T-helper 1 cell treated with Interleukin-12 subunit alpha and Interleukin-12 subunit beta and Interleukin-4 antibody, amounts not matched to agents 30 μg/mL and 1 μg/mL, for 36 hours (primary cell): ENCODE measurements at regions not wholly inside any gene's neighbourhood (a gene's known extent, or its start where the extent isn't known, plus 50 kb on each side); places are given as distances from the start of the nearest gene placed in this dataset.

ENCODE experiments used
- H3K27ac Mint-ChIP-seq: one replicate; pipeline ENCODE4 v1.8.0; 2021; ENCODE audit warnings: mild to moderate bottlenecking, mixed read lengths
- H3K27me3 Mint-ChIP-seq: one replicate; pipeline ENCODE4 v1.8.0; 2021; ENCODE audit warnings: low read depth, mixed read lengths
- H3K36me3 Mint-ChIP-seq: one replicate; pipeline ENCODE4 v1.8.0; 2021; ENCODE audit warnings: low read depth, mixed read lengths
- H3K4me1 Mint-ChIP-seq: one replicate; pipeline ENCODE4 v1.8.0; 2021; ENCODE audit warnings: low read depth, mixed read lengths
- H3K4me3 Mint-ChIP-seq: one replicate; pipeline ENCODE4 v1.8.0; 2021; ENCODE audit warnings: mild to moderate bottlenecking, moderate library complexity, mixed read lengths
- H3K9me3 Mint-ChIP-seq: one replicate; pipeline ENCODE4 v1.8.0; 2021; ENCODE audit warnings: mixed read lengths

- Mint-ChIP-seq H3K27ac (no peak overlapping the region), H3K27me3 (no peaks in the 10 kb centered on the region), H3K4me1 (no peaks in the 10 kb centered on the region), H3K36me3 (no peaks in the 10 kb centered on the region), H3K9me3 (no peaks in the 10 kb centered on the region), H3K4me3 (no peak overlapping the region)
These were observed 223.1 kb upstream of the B3GAT1 start for GRCh38 chr11:134634897-134635831.

- no peaks in the 10 kb centered on the region for H3K27me3 Mint-ChIP-seq
- no peaks in the 10 kb centered on the region for H3K36me3 Mint-ChIP-seq
- no peak overlapping the region for H3K4me3 Mint-ChIP-seq
- H3K27ac Mint-ChIP-seq, result no peak overlapping the region
- H3K4me1 Mint-ChIP-seq, result no peaks in the 10 kb centered on the region
- no peaks in the 10 kb centered on the region for H3K9me3 Mint-ChIP-seq
These were observed 221.2 kb upstream of the B3GAT1 start for GRCh38 chr11:134633276-134633675.

GRCh38 chr11:134632347-134633119 lies 220.5 kb upstream of the B3GAT1 start:
- Mint-ChIP-seq H3K27me3 (no peaks in the 10 kb centered on the region), H3K27ac (no peak overlapping the region), H3K4me1 (no peaks in the 10 kb centered on the region), H3K36me3 (no peaks in the 10 kb centered on the region), H3K9me3 (no peaks in the 10 kb centered on the region), H3K4me3 (no peak overlapping the region)

- H3K4me3 Mint-ChIP-seq, result no peak overlapping the region
- no peaks in the 10 kb centered on the region for H3K9me3 Mint-ChIP-seq
- H3K27me3 Mint-ChIP-seq, result no peaks in the 10 kb centered on the region
- no peaks in the 10 kb centered on the region for H3K4me1 Mint-ChIP-seq
- no peak overlapping the region for H3K27ac Mint-ChIP-seq
- no peaks in the 10 kb centered on the region for H3K36me3 Mint-ChIP-seq
These were observed 218.8 kb upstream of the B3GAT1 start for GRCh38 chr11:134630861-134631260.

- Mint-ChIP-seq H3K9me3 (no peaks in the 10 kb centered on the region), H3K27me3 (peaks cover 4% of the 10 kb centered on the region), H3K36me3 (no peaks in the 10 kb centered on the region), H3K4me1 (no peaks in the 10 kb centered on the region), H3K27ac (no peak overlapping the region), H3K4me3 (no peak overlapping the region)
These were observed 216.4 kb upstream of the B3GAT1 start for GRCh38 chr11:134628426-134628825.

- Mint-ChIP-seq H3K36me3 (no peaks in the 10 kb centered on the region), H3K9me3 (no peaks in the 10 kb centered on the region), H3K4me3 (no peak overlapping the region), H3K4me1 (no peaks in the 10 kb centered on the region), H3K27me3 (peaks cover 4% of the 10 kb centered on the region), H3K27ac (no peak overlapping the region)
These were observed 214.0 kb upstream of the B3GAT1 start for GRCh38 chr11:134626032-134626431.

GRCh38 chr11:134625631-134626030 lies 213.6 kb upstream of the B3GAT1 start:
- Mint-ChIP-seq H3K36me3 (no peaks in the 10 kb centered on the region), H3K27ac (no peak overlapping the region), H3K4me1 (no peaks in the 10 kb centered on the region), H3K4me3 (no peak overlapping the region), H3K9me3 (no peaks in the 10 kb centered on the region), H3K27me3 (peaks cover 4% of the 10 kb centered on the region)

GRCh38 chr11:134625151-134625550 lies 213.1 kb upstream of the B3GAT1 start:
- H3K27me3 Mint-ChIP-seq, result peaks cover 4% of the 10 kb centered on the region
- no peaks in the 10 kb centered on the region for H3K4me1 Mint-ChIP-seq
- no peak overlapping the region for H3K27ac Mint-ChIP-seq
- H3K4me3 Mint-ChIP-seq, result no peak overlapping the region
- no peaks in the 10 kb centered on the region for H3K9me3 Mint-ChIP-seq
- no peaks in the 10 kb centered on the region for H3K36me3 Mint-ChIP-seq

GRCh38 chr11:134624166-134624920 lies 212.3 kb upstream of the B3GAT1 start:
- H3K4me3 Mint-ChIP-seq, result no peak overlapping the region
- peaks cover 4% of the 10 kb centered on the region for H3K27me3 Mint-ChIP-seq
- no peaks in the 10 kb centered on the region for H3K9me3 Mint-ChIP-seq
- H3K27ac Mint-ChIP-seq, result no peak overlapping the region
- no peaks in the 10 kb centered on the region for H3K4me1 Mint-ChIP-seq
- no peaks in the 10 kb centered on the region for H3K36me3 Mint-ChIP-seq

- Mint-ChIP-seq H3K9me3 (no peaks in the 10 kb centered on the region), H3K4me1 (no peaks in the 10 kb centered on the region), H3K27me3 (peaks cover 4% of the 10 kb centered on the region), H3K27ac (no peak overlapping the region), H3K36me3 (no peaks in the 10 kb centered on the region), H3K4me3 (no peak overlapping the region)
These were observed 211.7 kb upstream of the B3GAT1 start for GRCh38 chr11:134623711-134624110.

GRCh38 chr11:134622458-134622857 lies 210.4 kb upstream of the B3GAT1 start:
- Mint-ChIP-seq H3K4me1 (no peaks in the 10 kb centered on the region), H3K4me3 (no peak overlapping the region), H3K9me3 (no peaks in the 10 kb centered on the region), H3K27ac (no peak overlapping the region), H3K27me3 (peaks cover 4% of the 10 kb centered on the region), H3K36me3 (no peaks in the 10 kb centered on the region)

GRCh38 chr11:134617360-134617759 lies 205.3 kb upstream of the B3GAT1 start:
- no peak overlapping the region for H3K4me3 Mint-ChIP-seq
- H3K27me3 Mint-ChIP-seq, result no peaks in the 10 kb centered on the region
- H3K4me1 Mint-ChIP-seq, result no peaks in the 10 kb centered on the region
- H3K27ac Mint-ChIP-seq, result no peak overlapping the region
- H3K9me3 Mint-ChIP-seq, result no peaks in the 10 kb centered on the region
- H3K36me3 Mint-ChIP-seq, result no peaks in the 10 kb centered on the region

GRCh38 chr11:134616038-134616437 lies 204.0 kb upstream of the B3GAT1 start:
- no peak overlapping the region for H3K27ac Mint-ChIP-seq
- no peaks in the 10 kb centered on the region for H3K4me1 Mint-ChIP-seq
- no peak overlapping the region for H3K4me3 Mint-ChIP-seq
- H3K9me3 Mint-ChIP-seq, result no peaks in the 10 kb centered on the region
- H3K36me3 Mint-ChIP-seq, result no peaks in the 10 kb centered on the region
- H3K27me3 Mint-ChIP-seq, result no peaks in the 10 kb centered on the region

GRCh38 chr11:134615041-134615615 lies 203.1 kb upstream of the B3GAT1 start:
- Mint-ChIP-seq H3K27me3 (no peaks in the 10 kb centered on the region), H3K9me3 (no peaks in the 10 kb centered on the region), H3K4me3 (no peak overlapping the region), H3K27ac (no peak overlapping the region), H3K4me1 (no peaks in the 10 kb centered on the region), H3K36me3 (no peaks in the 10 kb centered on the region)
